Heart right ventricle (tissue), 16 donors: ENCODE measurements at regions not wholly inside any gene's neighbourhood (a gene's known extent, or its start where the extent isn't known, plus 50 kb on each side); places are given as distances from the start of the nearest gene placed in this dataset.

ENCODE experiments used
- ATAC-seq, 8 donors: fragments of 200-7000 bp; cut with Tn5 transposase; one replicate each; pipeline ENCODE4 v1.9.1; 2020; ENCODE audit warnings: mild to moderate bottlenecking in 8 of 8, moderate library complexity in 8 of 8, moderate number of reproducible peaks in 1 of 8
- DNase-seq, 2 donors: peaks; one replicate each; pipeline ENCODE4 v3.0.0-alpha.2; 2020
- H3K27ac ChIP-seq, 10 donors: fragments of 200-600 bp; sonication (generic) in 2 of 10; one replicate each; pipeline versions ENCODE4 v1.5.0 to v1.8.0; 2020 to 2022; ENCODE audit warnings: mild to moderate bottlenecking in 3 of 10
- H3K27me3 ChIP-seq, 7 donors: fragments of 200-600 bp; one replicate each; pipeline ENCODE4 v1.8.0; 2021 to 2022; ENCODE audit warnings: mild to moderate bottlenecking in 2 of 7
- H3K36me3 ChIP-seq, 9 donors: fragments of 200-600 bp; sonication (generic) in 1 of 9; one replicate each; pipeline versions ENCODE4 v1.5.0 to v1.8.0; 2020 to 2022; ENCODE audit warnings: mild to moderate bottlenecking in 2 of 9
- H3K4me1 ChIP-seq, 9 donors: fragments of 200-600 bp; sonication (generic) in 1 of 9; one replicate each; pipeline versions ENCODE4 v1.5.0 to v1.8.0; 2020 to 2022; ENCODE audit warnings: mild to moderate bottlenecking in 4 of 9
- H3K4me3 ChIP-seq, 10 donors: fragments of 200-600 bp; sonication (generic) in 2 of 10; one replicate each; pipeline versions ENCODE4 v1.5.0 to v1.8.0; 2020 to 2022; ENCODE audit warnings: mild to moderate bottlenecking in 7 of 10, moderate library complexity in 2 of 10
- H3K9me3 ChIP-seq, 11 donors: fragments of 200-600 bp in 10 of 11; sonication (generic) in 2 of 11; one replicate each; pipeline versions ENCODE4 v1.5.0 to v1.8.0; 2013 to 2022; ENCODE audit warnings: mild to moderate bottlenecking in 2 of 11, control low read depth in 1 of 11, moderate library complexity in 1 of 11
- WGBS, 2 donors: extraction: QIAGEN DNeasy Blood & Tissue Kit; methylation state at CpG; one replicate each; pipeline ENCODE4 v1.1.7; 2013; ENCODE audit warnings: inconsistent platforms in 1 of 2; 5-methylcytosine and 5-hydroxymethylcytosine counted together
- intact Hi-C, 10 donors: fragments of 100-400 bp; cut with DNase I; formaldehyde crosslinking; loops; one replicate each; pipeline versions ENCODE4 v1.11.1 to v1.14.2; 2022
- TF ChIP-seq, protein P1 (sequence below), 9 donors: fragments of 200-600 bp; sonication (generic) in 2 of 9; IDR thresholded peaks; one replicate each; pipeline versions ENCODE4 v1.5.0 to v1.8.0; 2021 to 2022; ENCODE audit warnings: antibody characterized with exemption in 9 of 9, mild to moderate bottlenecking in 5 of 9, moderate library complexity in 1 of 9
- donor health status: Arrhythmogenic right ventricular cardiomyopathy.
- donor health status: ischemic (EF 13 %, LVEDD 7.1; RV severe dilation, severe dysfunction).
- donor health status: healthy with polysubstance abuse.
- donor health status: DM: no; HTN: yes; CAD: no.
- donor health status: DM: no; HTN: no; CAD: no.
- donor health status: ischemic (EF 25% LVEDD 6.9; RV normal size, moderate dysfunction).
- donor health status: ischemic (EF 25% LVEDD 5.7; RV mildly dilated, moderate dysfunction).
- donor health status: healthy.
- donor health status: DM: yes; HTN: yes; CAD: no.
- donor health status: Ischemic cardiomyopathy.
- donor health status: ischemic (EF 35%, LVEDD 5.7; RV mildly dilated, moderate dysfunction).
- donor health status: nonischemic (EF 11% LVEDD 7.7; RV severe dilation, severe dysfunction).
- donor health status: DM: yes; HTN: yes; CAD: no.
- donor health status: PGD.
- donor health status: ischemic (EF 29% LVEDD 5.4; RV normal size, mild dysfunction).
- donor health status: nonischemic (EF 23%, LVEDD 6.1; RV moderate dilation, normal function).

- Histone ChIP-seq H3K27me3 (peaks cover 0 to 6% (median 0%) of the 10 kb centered on the region in 7 donors), H3K4me3 (no peak overlapping the region), H3K4me1 (no peaks in the 10 kb centered on the region), H3K27ac (no peak overlapping the region), H3K9me3 (peaks cover 0 to 13% (median 0%) of the 10 kb centered on the region in 11 donors), H3K36me3 (no peaks in the 10 kb centered on the region)
- TF ChIP-seq, protein P1, sequence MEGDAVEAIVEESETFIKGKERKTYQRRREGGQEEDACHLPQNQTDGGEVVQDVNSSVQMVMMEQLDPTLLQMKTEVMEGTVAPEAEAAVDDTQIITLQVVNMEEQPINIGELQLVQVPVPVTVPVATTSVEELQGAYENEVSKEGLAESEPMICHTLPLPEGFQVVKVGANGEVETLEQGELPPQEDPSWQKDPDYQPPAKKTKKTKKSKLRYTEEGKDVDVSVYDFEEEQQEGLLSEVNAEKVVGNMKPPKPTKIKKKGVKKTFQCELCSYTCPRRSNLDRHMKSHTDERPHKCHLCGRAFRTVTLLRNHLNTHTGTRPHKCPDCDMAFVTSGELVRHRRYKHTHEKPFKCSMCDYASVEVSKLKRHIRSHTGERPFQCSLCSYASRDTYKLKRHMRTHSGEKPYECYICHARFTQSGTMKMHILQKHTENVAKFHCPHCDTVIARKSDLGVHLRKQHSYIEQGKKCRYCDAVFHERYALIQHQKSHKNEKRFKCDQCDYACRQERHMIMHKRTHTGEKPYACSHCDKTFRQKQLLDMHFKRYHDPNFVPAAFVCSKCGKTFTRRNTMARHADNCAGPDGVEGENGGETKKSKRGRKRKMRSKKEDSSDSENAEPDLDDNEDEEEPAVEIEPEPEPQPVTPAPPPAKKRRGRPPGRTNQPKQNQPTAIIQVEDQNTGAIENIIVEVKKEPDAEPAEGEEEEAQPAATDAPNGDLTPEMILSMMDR (IDR thresholded peaks at IDR 0.05) = no peak
- intact Hi-C loops = no loop called here
- DNase-seq (no peak), ATAC-seq (peak in 1 of 8 donors; percentile 34)
- WGBS, 2 donors = 92 to 93% methylated on average over 24 to 25 of the region's 25 CpGs
These were observed 808.0 kb upstream of the SOX11 start for GRCh38 chr2:4884117-4884571.

- ATAC-seq = no peak
- TF ChIP-seq, protein P1 (IDR thresholded peaks at IDR 0.05) = no peak
These were observed 800.8 kb upstream of the SOX11 start for GRCh38 chr2:4891394-4891793.

GRCh38 chr2:4895371-4895770, 796.8 kb upstream of the SOX11 start:
- WGBS, 2 donors = 49 to 78% methylated on average over 6 of the region's 6 CpGs

More at GRCh38 chr2:4891394-4891793, 800.8 kb upstream of the SOX11 start:
- intact Hi-C loops = no loop called here
- Histone ChIP-seq H3K9me3 (peaks cover 0 to 11% (median 0%) of the 10 kb centered on the region in 11 donors), H3K27me3 (no peaks in the 10 kb centered on the region), H3K4me3 (no peak overlapping the region), H3K4me1 (no peaks in the 10 kb centered on the region), H3K36me3 (no peaks in the 10 kb centered on the region), H3K27ac (no peak overlapping the region)
- 69 to 73% methylated on average over 5 of the region's 5 CpGs for whole genome bisulfite sequencing, 2 donors
- DNase-seq = no peak

DNA sequence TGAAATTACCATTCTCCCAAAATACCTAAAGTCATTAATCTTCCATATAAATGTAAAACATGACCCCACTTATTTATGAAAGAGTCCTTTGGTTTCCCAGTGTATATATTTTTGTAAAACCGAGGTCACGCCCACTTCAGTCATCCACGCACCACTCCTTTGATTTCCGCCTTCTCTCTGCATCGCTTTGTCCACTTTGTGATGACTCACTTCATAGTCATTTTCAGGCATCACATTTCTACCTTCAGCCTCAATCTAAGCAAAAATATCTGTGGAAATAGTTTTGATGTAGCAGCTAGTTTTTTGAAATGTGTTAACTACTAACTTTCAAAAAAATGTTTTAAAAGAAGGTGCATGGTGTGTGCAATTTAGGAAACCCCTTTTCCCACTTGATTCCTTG, 793.5 kb upstream of the SOX11 start:
- ATAC-seq (no peak), DNase-seq (no peak)
- H3K9me3 ChIP-seq = peaks cover 0 to 19% (median 0%) of the 10 kb centered on the region in 11 donors
- H3K27ac ChIP-seq = no peak overlapping the region
- no peaks in the 10 kb centered on the region for H3K36me3 ChIP-seq
- intact Hi-C loops = no loop called here
- WGBS, 2 donors = 71 to 78% methylated on average over 5 of the region's 5 CpGs
- no peak overlapping the region for H3K4me3 ChIP-seq
- H3K4me1 ChIP-seq = no peaks in the 10 kb centered on the region
- peaks cover 0 to 3% (median 0%) of the 10 kb centered on the region in 7 donors for H3K27me3 ChIP-seq
- TF ChIP-seq, protein P1 (IDR thresholded peaks at IDR 0.05) = no peak

More at GRCh38 chr2:4895371-4895770, 796.8 kb upstream of the SOX11 start:
- no peak overlapping the region for H3K4me3 ChIP-seq
- H3K27ac ChIP-seq = no peak overlapping the region
- no peaks in the 10 kb centered on the region for H3K36me3 ChIP-seq
- intact Hi-C loops = no loop called here
- ATAC-seq = no peak
- TF ChIP-seq, protein P1 (IDR thresholded peaks at IDR 0.05) = no peak
- no peaks in the 10 kb centered on the region for H3K4me1 ChIP-seq
- H3K9me3 ChIP-seq = peaks cover 0 to 21% (median 0%) of the 10 kb centered on the region in 11 donors
- DNase-seq = no peak
- no peaks in the 10 kb centered on the region for H3K27me3 ChIP-seq
